ENCODE measurements at regions not wholly inside any gene's neighbourhood (a gene's known extent, or its start where the extent isn't known, plus 50 kb on each side); places are given as distances from the start of the nearest gene placed in this dataset.

DNA sequence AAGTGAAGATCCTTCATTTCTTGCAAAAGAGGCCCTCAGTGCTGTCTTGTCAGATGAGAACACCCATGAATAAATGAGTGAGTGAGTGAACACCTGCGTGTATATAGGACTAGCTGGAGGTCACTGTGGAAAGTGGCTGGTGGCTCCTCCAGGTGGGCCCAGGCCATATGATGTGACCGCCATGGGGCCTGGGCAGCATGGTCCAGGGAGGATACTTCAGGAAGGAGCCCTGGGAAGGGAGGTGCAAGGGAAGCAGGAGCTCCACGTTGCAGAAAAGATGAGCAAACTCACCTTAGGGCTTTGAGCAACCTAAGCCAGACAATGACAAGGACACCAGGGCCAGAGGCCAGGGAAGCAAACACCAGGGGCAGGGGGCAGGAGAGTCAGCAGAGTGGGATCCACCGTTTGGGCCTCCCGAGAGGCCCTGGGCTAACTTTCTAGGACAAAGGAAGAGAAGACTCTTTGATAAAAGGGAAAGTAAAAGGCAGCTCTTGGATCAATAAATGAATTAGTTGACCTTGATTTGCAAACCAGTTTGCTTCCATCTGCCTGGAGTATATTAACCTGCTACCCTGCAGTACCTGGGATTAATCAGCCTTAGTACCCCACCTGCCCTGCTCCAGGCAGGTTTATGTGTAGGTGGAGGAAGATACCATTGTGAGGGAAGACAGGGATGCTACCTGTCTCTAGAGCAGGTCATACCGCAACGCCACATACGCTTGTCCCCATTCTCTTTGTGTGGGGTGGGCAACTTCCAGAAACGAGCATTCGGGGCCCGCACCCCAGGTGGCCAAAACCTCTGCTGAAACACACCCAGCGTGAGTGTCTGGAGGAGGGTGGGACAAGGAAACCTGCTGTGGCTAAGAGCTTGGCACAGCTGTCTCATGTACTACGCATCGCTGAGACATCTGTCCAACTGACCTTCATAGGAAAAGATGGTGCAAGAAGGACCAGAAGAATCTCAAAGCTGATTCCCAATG lies 51.4 kb upstream of the OLFM1 start:
- TF ChIP-seq GATA2 (IDR thresholded peaks at IDR 0.05; ENCODE audit: low read depth, low read length) (no peak), GATA3 (IDR thresholded peaks at IDR 0.05; ENCODE audit: low read depth, low read length) (no peak)

GRCh38 chr9:135036861-135037465 lies 50.5 kb upstream of the OLFM1 start:
- TF ChIP-seq GATA3 (IDR thresholded peaks at IDR 0.05; ENCODE audit: low read depth, low read length) (no peak), GATA2 (IDR thresholded peaks at IDR 0.05; ENCODE audit: low read depth, low read length) (no peak)

DNA sequence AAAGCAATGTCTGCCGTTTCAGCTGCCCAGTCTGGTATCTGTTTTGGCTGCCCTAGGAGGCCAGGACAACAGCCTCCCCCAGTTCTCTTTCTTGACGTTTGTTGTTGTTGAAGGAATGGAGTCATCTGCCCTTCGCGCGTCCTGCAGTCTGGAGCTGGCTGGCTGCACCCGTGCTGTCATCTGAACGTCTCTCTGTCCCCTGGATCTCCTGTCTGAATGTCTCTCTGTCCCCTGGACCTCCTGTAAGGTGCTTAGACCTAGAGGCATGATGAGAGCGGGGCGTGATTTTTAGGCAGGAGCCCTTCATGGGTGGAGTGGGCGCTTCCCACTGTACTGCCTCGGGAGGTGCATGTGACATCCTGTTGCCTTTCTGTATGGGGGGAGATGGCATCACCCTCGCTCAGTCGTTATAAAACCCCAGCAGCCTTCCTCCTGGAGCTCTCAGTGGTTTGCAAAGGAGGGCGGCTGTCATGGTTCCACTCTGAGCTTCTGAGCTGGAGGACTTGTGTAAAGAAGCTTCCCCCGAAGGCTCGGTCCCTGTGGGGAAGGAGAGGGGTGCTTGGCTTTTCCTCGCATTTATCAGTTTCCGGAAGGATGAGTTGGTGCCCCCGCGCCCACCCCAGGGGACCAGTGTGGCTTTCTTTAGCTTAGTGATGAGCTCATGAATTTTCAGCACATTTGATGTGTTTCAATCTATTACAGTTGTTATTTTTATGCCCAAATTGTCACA lies 49.8 kb upstream of the OLFM1 start:
- TF ChIP-seq GATA3 (IDR thresholded peaks at IDR 0.05; ENCODE audit: low read depth, low read length) (no peak), GATA2 (IDR thresholded peaks at IDR 0.05; ENCODE audit: low read depth, low read length) (no peak)

All from SH-SY5Y (cell line).